Activated gamma-delta T cell treated with Interleukin-2 at 50 U/mL for 16 hours (primary cell): ENCODE measurements at regions not wholly inside any gene's neighbourhood (a gene's known extent, or its start where the extent isn't known, plus 50 kb on each side); places are given as distances from the start of the nearest gene placed in this dataset.

Experiments
- DNase-seq: peaks from one replicate; pipeline ENCODE4 v3.0.0-alpha.2; 2020

DNA sequence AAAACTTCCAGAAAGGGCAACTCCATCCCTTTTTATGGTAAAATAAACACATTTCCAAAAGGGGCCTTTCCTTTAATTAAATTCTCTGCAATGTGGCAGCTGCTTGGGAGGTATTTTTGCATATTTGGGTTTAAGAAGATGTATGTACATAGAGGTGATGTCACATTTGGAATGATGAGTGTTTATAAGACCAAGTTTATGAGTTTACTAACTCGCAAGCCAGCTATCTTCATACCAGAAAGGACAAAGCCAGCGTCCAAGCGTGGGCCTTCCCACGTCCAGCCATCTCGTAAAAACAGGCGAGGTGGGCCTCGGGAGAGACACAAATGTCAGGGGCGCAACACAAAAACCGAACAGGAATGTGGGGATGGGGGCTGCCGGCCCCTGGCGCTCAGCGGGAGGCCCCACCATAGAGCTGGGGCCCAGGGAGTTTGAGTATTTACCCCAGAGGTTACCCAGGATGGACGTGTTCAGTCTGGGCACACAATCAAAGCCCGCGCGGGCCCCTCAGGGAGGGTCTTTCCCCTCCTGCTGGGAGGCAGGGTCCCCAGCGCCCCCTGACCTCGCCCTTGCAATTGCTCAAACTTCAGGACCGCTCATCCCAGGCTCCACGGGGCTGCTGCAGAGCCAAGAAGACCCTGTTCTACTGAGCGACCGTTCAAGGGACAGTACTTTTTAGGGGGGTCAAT is 137.3 kb downstream of the TWIST2 start:
- DNase-seq, result no peak

- no peak for DNase-seq
These were observed 138.1 kb downstream of the TWIST2 start for GRCh38 chr2:238985931-238986446.

GRCh38 chr2:238986491-238987351 is 138.8 kb downstream of the TWIST2 start:
- no peak for DNase-seq

GRCh38 chr2:238987352-238987981 is 139.6 kb downstream of the TWIST2 start:
- no peak for DNase-seq

DNA sequence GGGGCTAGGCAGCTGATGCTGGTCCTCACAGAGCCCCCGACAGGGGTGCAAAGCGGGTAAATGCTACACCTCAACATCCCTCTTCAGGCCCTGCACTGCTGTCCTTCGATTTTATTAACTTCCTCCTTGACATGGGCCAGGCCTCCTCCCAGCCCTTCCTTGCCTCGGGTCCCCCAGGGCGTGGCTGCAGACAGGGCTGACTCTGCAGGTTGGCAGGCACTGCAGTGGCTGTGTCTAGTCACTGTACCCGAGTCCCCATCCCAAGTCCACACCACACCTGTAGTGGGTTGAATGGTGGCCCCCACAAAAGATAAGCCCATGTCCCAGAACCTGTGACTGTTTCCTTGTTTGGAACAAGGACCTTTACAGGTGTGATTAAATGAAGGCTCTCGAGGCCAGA is 140.2 kb downstream of the TWIST2 start:
- no peak for DNase-seq

- DNase-seq, result no peak
These were observed 140.9 kb downstream of the TWIST2 start for GRCh38 chr2:238988752-238989151.

DNA sequence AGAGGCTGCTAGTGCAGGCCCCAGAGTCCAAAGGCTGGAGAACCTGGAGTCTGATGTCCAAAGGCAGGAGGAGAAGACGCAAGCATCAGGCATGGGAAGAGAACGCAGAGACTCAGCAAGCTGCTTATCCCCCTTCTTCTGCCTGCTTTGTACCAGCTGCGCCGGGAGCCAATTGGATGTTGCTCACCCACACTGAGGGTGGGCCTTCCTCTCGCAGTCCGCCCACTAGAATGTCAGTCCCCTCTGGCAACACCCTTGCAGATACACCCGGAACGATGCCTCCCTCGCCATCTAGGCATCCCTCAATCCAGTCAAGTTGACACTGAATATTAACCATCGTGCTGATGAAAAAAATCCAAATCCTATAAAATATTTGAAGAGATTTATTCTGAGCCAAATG is 141.6 kb downstream of the TWIST2 start:
- DNase-seq, result no peak

- DNase-seq, result no peak
These were observed 146.5 kb downstream of the TWIST2 start for GRCh38 chr2:238994432-238994831.

DNA sequence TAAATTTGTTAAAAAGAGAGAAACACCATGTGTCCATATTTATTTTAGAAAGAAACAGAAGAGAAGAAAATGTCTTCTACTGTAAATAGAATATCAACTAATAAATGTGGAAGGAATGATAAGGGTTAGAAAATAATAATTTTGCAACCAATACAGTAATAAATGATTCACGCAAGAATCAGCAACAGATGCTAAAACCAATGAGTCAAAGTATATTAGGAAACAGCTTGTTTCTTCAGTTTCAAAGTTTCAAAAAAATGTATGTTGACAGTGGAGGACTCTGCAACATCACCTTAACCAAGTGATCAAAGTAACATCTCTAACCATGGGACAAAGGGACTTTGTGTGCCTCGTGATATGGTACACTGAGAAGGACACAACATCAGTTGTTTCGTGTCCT is 147.0 kb downstream of the TWIST2 start:
- DNase-seq, result no peak

DNA sequence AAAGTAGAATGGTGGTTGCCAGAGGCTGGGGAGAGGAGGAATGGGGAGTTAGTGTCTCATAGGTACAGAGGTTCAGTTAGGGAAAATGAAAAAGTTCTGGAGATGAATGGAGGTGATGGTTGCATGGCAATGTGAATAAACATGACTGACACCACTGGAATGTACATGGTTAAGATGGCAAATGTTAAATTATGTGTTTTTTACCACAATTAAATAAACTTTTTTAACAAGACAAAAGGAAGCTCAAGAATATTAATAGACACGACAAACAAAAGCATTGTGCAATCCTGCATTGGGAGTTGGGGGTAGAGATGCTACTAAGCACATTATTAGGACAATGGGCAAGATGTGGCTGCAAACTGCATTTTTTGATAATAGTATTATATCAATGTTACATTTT is 147.7 kb downstream of the TWIST2 start:
- no peak for DNase-seq

DNA sequence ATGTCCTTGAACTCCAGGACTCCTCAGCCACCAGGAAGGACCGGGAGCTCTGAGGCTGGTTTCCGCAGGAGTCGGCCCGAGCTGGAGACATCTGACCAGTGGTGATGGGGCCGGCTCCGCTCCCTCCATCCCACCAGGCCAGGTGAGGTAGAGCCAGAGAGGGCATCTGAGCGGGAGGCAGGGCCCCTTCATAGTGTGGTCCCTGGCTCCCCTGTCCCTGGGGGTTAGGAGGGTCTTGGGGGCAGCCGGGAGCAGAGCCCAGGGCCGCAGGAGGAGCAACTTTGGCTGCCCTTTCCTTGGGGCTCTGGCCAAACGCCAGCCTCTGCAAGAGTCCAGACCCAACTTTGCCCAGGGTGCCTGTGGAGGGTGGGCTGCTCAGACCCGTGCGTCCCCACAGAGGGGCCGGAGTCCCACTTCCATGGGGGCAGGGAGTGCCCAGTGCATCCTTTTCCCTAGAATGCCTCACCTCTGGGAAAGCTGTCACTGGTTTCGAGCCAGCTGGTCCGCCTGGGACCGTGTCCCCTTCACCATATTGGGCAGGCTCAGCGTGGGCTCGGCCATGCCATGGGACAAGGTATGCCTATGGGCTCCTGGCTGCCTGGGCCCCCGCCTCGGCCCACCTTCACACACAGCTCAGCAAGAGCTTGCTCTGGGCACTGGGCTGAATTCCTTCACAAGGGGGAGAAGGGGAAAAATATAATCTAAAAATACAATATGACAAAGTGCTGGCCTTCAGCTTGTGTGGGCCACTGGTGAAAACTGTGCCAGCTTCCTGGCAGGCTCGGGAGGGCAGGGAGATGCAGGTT is 148.6 kb downstream of the TWIST2 start:
- no peak for DNase-seq

DNA sequence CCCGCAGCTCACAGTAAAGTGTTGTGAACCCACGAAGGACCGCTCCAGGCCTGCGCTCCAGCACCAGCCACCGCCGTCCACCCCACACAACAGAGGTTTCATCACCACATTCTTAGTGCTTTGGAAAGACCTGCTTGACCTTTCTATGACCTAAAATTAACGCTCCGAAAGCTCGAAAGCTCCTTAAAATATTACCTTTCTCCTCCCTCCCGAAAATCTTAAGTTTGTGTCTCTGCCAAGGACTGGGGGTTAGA is 149.2 kb downstream of the TWIST2 start:
- DNase-seq, result no peak

GRCh38 chr2:238997684-238998083 is 149.8 kb downstream of the TWIST2 start:
- DNase-seq, result no peak
